Trophoblast cell (in vitro differentiated cells and primary cell): ENCODE measurements at regions not wholly inside any gene's neighbourhood (a gene's known extent, or its start where the extent isn't known, plus 50 kb on each side); places are given as distances from the start of the nearest gene placed in this dataset.

ENCODE experiments used
- DNase-seq, 2 donors: peaks; one replicate each; pipeline ENCODE4 v3.0.0-alpha.2; 2016
- H2AFZ ChIP-seq: 2 replicates; pipeline ENCODE4 v1.6.1; 2013; ENCODE audit warnings: low read length, moderate library complexity, mild to moderate bottlenecking; ENCODE audit not compliant: insufficient read depth, poor library complexity
- H2AK5ac ChIP-seq: 2 replicates; pipeline ENCODE4 v1.6.1; 2013; ENCODE audit warnings: mild to moderate bottlenecking, low read length
- H2BK120ac ChIP-seq: 2 replicates; pipeline ENCODE4 v1.6.1; 2013; ENCODE audit warnings: low read length, mild to moderate bottlenecking, moderate library complexity; ENCODE audit not compliant: insufficient read depth, poor library complexity
- H2BK12ac ChIP-seq: 2 replicates; pipeline ENCODE4 v1.6.1; 2013; ENCODE audit warnings: mild to moderate bottlenecking, low read length, moderate library complexity
- H2BK5ac ChIP-seq: 2 replicates; pipeline ENCODE4 v1.6.1; 2013; ENCODE audit warnings: low read length, low read depth, moderate library complexity, mild to moderate bottlenecking; ENCODE audit not compliant: poor library complexity
- H3K14ac ChIP-seq: 2 replicates; pipeline ENCODE4 v1.6.1; 2013; ENCODE audit warnings: mild to moderate bottlenecking, low read length
- H3K18ac ChIP-seq: 2 replicates; pipeline ENCODE4 v1.6.1; 2013; ENCODE audit warnings: mild to moderate bottlenecking, low read length
- H3K23ac ChIP-seq: 2 replicates; pipeline ENCODE4 v1.6.1; 2013; ENCODE audit warnings: low read length
- H3K27ac ChIP-seq: 2 replicates; pipeline ENCODE4 v1.5.1; 2013; ENCODE audit warnings: low read depth, mild to moderate bottlenecking, inconsistent platforms, low read length, moderate library complexity
- H3K27me3 ChIP-seq: 2 replicates; pipeline ENCODE4 v1.6.1; 2013; ENCODE audit warnings: inconsistent platforms, mild to moderate bottlenecking, low read length, moderate library complexity; ENCODE audit not compliant: insufficient read depth
- H3K36me3 ChIP-seq, 2 experiments: 1 replicate in 1 of 2; 2 replicates in 1 of 2; pipeline ENCODE4 v1.6.1; 2013; ENCODE audit warnings: low read length in 2 of 2, mild to moderate bottlenecking in 2 of 2, moderate library complexity in 1 of 2; ENCODE audit not compliant: insufficient read depth in 2 of 2, control insufficient read depth in 1 of 2
- H3K4ac ChIP-seq: 2 replicates; pipeline ENCODE4 v1.6.1; 2013; ENCODE audit warnings: low read depth, mild to moderate bottlenecking, low read length, moderate library complexity
- H3K4me1 ChIP-seq, 2 experiments: 1 replicate in 1 of 2; 2 replicates in 1 of 2; pipeline ENCODE4 v1.6.1; 2013; ENCODE audit warnings: low read length in 2 of 2, mild to moderate bottlenecking in 2 of 2, moderate library complexity in 1 of 2; ENCODE audit not compliant: insufficient read depth in 2 of 2, control insufficient read depth in 1 of 2
- H3K4me2 ChIP-seq: 2 replicates; pipeline ENCODE4 v1.6.1; 2013; ENCODE audit warnings: inconsistent platforms, mild to moderate bottlenecking, low read length, moderate library complexity
- H3K4me3 ChIP-seq: 2 replicates; pipeline ENCODE4 v1.5.1; 2013; ENCODE audit warnings: mild to moderate bottlenecking, low read depth, low read length, inconsistent platforms
- H3K79me1 ChIP-seq: one replicate; pipeline ENCODE4 v1.6.1; 2013; ENCODE audit warnings: low read length
- H3K79me2 ChIP-seq: 2 replicates; pipeline ENCODE4 v1.6.1; 2013; ENCODE audit warnings: low read length, mild to moderate bottlenecking; ENCODE audit not compliant: control insufficient read depth, insufficient read depth, poor library complexity
- H3K9ac ChIP-seq: 2 replicates; pipeline ENCODE4 v1.6.1; 2013; ENCODE audit warnings: mild to moderate bottlenecking, low read length
- H3K9me3 ChIP-seq: 2 replicates; pipeline ENCODE4 v1.6.1; 2013; ENCODE audit warnings: low read depth, mild to moderate bottlenecking, control low read depth, inconsistent platforms, low read length; ENCODE audit not compliant: insufficient read depth
- H4K12ac ChIP-seq: 2 replicates; pipeline ENCODE4 v1.6.1; 2013; ENCODE audit warnings: low read depth, mild to moderate bottlenecking, low read length, moderate library complexity
- H4K8ac ChIP-seq: 2 replicates; pipeline ENCODE4 v1.6.1; 2013; ENCODE audit warnings: low read depth, mild to moderate bottlenecking, low read length, moderate library complexity
- H4K91ac ChIP-seq: one replicate; pipeline ENCODE4 v1.6.1; 2013; ENCODE audit warnings: low read depth, mild to moderate bottlenecking, low read length, moderate library complexity
- WGBS: extraction: QIAGEN DNeasy Blood & Tissue Kit; methylation state at CpG from one replicate; pipeline ENCODE4 v1.1.7; 2013; ENCODE audit warnings: missing lambda C conversion rate; ENCODE audit not compliant: insufficient read length, insufficient coverage; ENCODE audit errors: extremely low coverage; 5-methylcytosine and 5-hydroxymethylcytosine counted together

DNA sequence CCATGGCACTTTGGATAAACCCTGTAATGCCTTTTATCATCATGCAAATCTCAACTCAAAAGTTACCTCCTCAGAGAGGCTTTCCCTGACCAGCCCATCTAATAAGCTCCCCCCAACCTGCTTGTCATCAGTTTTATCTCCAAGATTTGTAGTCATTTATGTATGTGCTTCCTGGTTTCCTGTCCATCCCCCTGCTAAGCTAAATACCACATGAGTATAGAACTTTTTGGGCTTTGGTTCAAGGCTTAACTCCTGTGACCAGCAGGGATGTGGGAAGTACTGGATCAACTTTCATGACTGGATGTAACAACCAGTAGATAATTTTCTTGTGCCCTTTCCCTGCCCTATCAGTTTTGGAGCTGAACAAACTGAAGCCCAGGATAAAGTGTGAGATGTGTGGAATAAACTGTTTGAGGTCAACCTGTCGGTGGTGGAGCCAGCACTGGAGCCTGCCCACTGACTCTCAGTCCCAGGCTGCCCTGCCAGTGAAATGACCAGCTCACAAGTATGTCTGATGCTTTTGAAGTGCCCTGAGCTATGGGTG lies 148.6 kb downstream of the CYP26A1 start:
- Histone ChIP-seq H2AK5ac (no peak overlapping the region), H3K79me2 (no peaks in the 10 kb centered on the region), H3K14ac (no peak overlapping the region), H3K4me1 (peaks cover 0 to 2% of the 10 kb centered on the region in 2 experiments), H2BK5ac (no peak overlapping the region), H3K9ac (no peak overlapping the region), H3K27ac (no peak overlapping the region), H3K23ac (no peak overlapping the region), H3K4ac (no peak overlapping the region), H4K12ac (no peak overlapping the region), H4K8ac (no peak overlapping the region), H3K27me3 (no peaks in the 10 kb centered on the region), H3K36me3 (no peaks in the 10 kb centered on the region), H3K4me2 (no peak overlapping the region), H2BK120ac (no peak overlapping the region), H3K4me3 (no peak overlapping the region), H2AFZ (no peak overlapping the region), H3K79me1 (no peaks in the 10 kb centered on the region), H4K91ac (no peak overlapping the region), H3K18ac (no peak overlapping the region), H2BK12ac (no peak overlapping the region), H3K9me3 (peaks cover 2% of the 10 kb centered on the region)
- no peak for DNase-seq
- WGBS: no CpG with 5 or more reads among the region's 1 CpG

DNA sequence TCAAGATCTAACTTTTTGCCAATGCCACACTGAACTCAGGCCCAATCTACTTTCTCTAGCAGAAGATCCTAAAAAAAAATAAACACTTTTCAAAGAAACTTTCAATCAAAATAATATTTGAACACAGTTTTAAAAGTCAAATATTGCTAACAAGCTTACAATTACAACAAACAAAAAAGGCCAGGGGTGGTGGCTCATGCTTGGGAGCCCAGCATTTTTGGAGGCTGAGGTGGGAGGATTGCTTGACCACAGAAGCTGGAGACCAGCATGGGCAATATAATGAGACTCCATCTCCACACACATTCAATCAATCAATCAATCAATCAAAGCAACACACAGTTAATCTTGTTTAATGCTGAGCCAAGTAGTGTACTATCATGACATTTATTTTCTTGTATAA lies 149.2 kb downstream of the CYP26A1 start:
- H3K4me2 ChIP-seq: no peak overlapping the region
- no peak overlapping the region for H3K9ac ChIP-seq
- H2BK120ac ChIP-seq: no peak overlapping the region
- peaks cover 0 to 2% of the 10 kb centered on the region in 2 experiments for H3K4me1 ChIP-seq
- no peaks in the 10 kb centered on the region for H3K27me3 ChIP-seq
- H3K14ac ChIP-seq: no peak overlapping the region
- no peak overlapping the region for H3K4ac ChIP-seq
- no peaks in the 10 kb centered on the region for H3K79me2 ChIP-seq
- H3K27ac ChIP-seq: no peak overlapping the region
- H3K36me3 ChIP-seq: no peaks in the 10 kb centered on the region
- no peak overlapping the region for H3K18ac ChIP-seq
- H2AFZ ChIP-seq: no peak overlapping the region
- H3K23ac ChIP-seq: no peak overlapping the region
- no peak overlapping the region for H2AK5ac ChIP-seq
- no peak overlapping the region for H4K12ac ChIP-seq
- peaks cover 2% of the 10 kb centered on the region for H3K9me3 ChIP-seq
- H2BK12ac ChIP-seq: no peak overlapping the region
- H4K91ac ChIP-seq: no peak overlapping the region
- no peaks in the 10 kb centered on the region for H3K79me1 ChIP-seq
- no peak overlapping the region for H2BK5ac ChIP-seq
- H4K8ac ChIP-seq: no peak overlapping the region
- no peak overlapping the region for H3K4me3 ChIP-seq
- no peak for DNase-seq

DNA sequence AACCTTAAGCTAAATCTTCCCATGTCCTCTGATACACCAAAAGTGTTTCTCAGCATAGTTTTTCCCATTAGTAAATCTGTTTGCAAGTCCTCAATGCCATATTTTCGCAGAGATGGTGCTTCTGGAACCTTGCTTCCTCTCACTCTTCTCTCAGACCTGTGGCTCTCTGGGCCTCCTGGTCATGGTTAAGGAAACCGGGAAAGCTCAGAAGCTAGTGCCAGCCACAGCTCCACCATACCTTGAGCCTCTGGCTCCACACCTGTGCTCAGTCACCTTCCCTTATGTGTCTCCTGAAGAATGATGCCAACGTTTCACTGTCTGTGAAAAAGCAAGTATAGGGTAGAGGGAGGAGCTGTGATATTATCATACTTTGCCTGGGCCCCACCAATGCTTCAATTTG lies 149.6 kb downstream of the CYP26A1 start:
- Histone ChIP-seq H3K4ac (no peak overlapping the region), H4K8ac (no peak overlapping the region), H2AK5ac (no peak overlapping the region), H3K18ac (no peak overlapping the region), H2BK12ac (peak overlapping the region; percentile 35), H3K4me1 (peaks cover 0 to 2% of the 10 kb centered on the region in 2 experiments), H4K91ac (no peak overlapping the region), H3K9ac (no peak overlapping the region), H2BK120ac (no peak overlapping the region), H2AFZ (no peak overlapping the region), H3K36me3 (no peaks in the 10 kb centered on the region), H3K79me1 (no peaks in the 10 kb centered on the region), H3K4me2 (no peak overlapping the region), H3K23ac (no peak overlapping the region), H4K12ac (no peak overlapping the region), H3K27ac (no peak overlapping the region), H2BK5ac (no peak overlapping the region), H3K9me3 (peaks cover 2% of the 10 kb centered on the region), H3K4me3 (no peak overlapping the region), H3K79me2 (no peaks in the 10 kb centered on the region), H3K14ac (no peak overlapping the region), H3K27me3 (no peaks in the 10 kb centered on the region)
- WGBS: no CpG with 5 or more reads among the region's 3 CpGs
- DNase-seq: no peak

DNA sequence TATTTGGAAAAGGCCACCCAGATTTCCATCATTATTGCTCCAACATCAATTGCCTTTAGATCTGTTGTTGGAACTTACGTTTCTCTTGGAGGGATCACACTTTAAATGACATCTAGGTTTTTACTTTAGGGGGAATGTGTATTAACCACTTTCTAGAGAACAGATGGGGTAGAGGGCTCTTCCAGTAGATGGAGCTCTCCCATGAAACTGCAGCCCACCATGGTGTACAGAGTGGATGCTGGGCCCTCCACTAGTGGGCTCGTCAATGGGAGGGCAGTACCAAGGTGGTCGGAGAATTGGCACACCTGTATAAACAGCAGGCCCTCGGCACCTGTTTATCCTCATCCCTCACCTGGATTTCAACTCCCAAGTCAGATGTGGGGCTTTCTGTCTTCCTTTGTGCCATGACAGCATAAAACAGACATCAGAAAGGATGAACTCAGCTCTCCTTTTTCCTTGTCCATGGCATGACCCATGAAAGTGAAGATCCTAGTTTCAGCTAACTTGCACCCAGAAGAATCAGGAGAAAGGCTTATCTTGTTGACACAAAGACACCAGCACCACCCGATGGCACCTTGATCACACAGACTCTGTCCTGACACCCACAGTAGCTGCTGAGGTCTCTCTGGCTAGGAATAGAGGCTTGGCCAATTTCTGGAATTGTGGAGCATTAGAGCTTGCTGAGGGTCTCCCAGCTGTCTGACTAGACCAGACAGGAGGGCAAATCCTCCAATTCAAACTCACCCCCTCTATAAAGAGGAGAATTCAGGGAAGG lies 150.5 kb downstream of the CYP26A1 start:
- Histone ChIP-seq H2AK5ac (no peak overlapping the region), H3K4me1 (peaks cover 0 to 2% of the 10 kb centered on the region in 2 experiments), H2BK12ac (peak overlapping the region; percentile 43), H2AFZ (peak overlapping the region; percentile 62), H4K91ac (peak overlapping the region; percentile 60), H3K9me3 (peaks cover 2% of the 10 kb centered on the region), H4K12ac (no peak overlapping the region), H3K18ac (no peak overlapping the region), H3K27me3 (no peaks in the 10 kb centered on the region), H2BK5ac (no peak overlapping the region), H3K79me2 (no peaks in the 10 kb centered on the region), H4K8ac (peak overlapping the region; percentile 45), H2BK120ac (peak overlapping the region; percentile 19), H3K36me3 (no peaks in the 10 kb centered on the region), H3K14ac (no peak overlapping the region), H3K9ac (no peak overlapping the region), H3K27ac (no peak overlapping the region), H3K4me2 (no peak overlapping the region), H3K4me3 (no peak overlapping the region), H3K4ac (no peak overlapping the region), H3K79me1 (no peaks in the 10 kb centered on the region), H3K23ac (no peak overlapping the region)
- WGBS: no CpG with 5 or more reads among the region's 5 CpGs
- no peak for DNase-seq
